H1 (cell line): ENCODE measurements at regions not wholly inside any gene's neighbourhood (a gene's known extent, or its start where the extent isn't known, plus 50 kb on each side); places are given as distances from the start of the nearest gene placed in this dataset.

Source experiments
- BCL11A ChIP-seq, 2 experiments: IDR thresholded peaks; one replicate each; pipeline ENCODE4 v1.6.1; 2011; ENCODE audit warnings: low read depth in 2 of 2, low read length in 2 of 2, mild to moderate bottlenecking in 2 of 2
- CTBP2 ChIP-seq: IDR thresholded peaks from 2 replicates; pipeline ENCODE4 v1.7.0; 2011; ENCODE audit warnings: borderline replicate concordance, mild to moderate bottlenecking, moderate library complexity, mixed read lengths, low read length; ENCODE audit not compliant: insufficient read depth, insufficient read length
- KDM4A ChIP-seq: IDR thresholded peaks from one replicate; pipeline ENCODE4 v1.7.1; 2012; ENCODE audit warnings: low read depth, mild to moderate bottlenecking, moderate library complexity, low read length, inconsistent platforms; ENCODE audit not compliant: severe bottlenecking
- TF ChIP-seq, protein P1 (sequence below), 3 experiments: IDR thresholded peaks; 1 replicate in 2 of 3; 2 replicates in 1 of 3; pipeline versions ENCODE4 v1.5.1 to v1.6.1; 2011; ENCODE audit warnings: low read length in 3 of 3, mild to moderate bottlenecking in 3 of 3, inconsistent platforms in 2 of 3, low read depth in 1 of 3, moderate library complexity in 1 of 3; ENCODE audit not compliant: insufficient read depth in 1 of 3; ENCODE audit errors: control extremely low read depth in 1 of 3

DNA sequence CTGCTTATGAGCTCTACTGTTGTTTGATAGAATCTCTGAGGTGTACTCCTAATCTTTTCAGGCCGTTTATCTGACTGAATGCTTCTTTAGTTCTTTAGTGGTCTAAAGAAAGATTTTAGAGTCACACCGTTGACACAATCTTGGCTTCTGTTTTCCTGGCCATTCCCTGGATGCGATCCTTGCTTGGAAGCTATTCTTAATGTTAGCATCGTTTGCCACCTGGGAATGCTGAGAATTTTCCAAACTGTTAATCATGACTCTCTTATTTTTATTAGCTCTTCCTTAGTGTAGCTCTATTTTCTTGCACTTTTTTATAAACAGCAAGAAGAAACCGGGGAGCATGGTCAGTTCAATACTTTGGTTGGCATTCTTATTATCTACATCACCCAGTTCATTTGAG is 281.0 kb upstream of the PCDH20 start (continued):
- TF ChIP-seq, protein P1, sequence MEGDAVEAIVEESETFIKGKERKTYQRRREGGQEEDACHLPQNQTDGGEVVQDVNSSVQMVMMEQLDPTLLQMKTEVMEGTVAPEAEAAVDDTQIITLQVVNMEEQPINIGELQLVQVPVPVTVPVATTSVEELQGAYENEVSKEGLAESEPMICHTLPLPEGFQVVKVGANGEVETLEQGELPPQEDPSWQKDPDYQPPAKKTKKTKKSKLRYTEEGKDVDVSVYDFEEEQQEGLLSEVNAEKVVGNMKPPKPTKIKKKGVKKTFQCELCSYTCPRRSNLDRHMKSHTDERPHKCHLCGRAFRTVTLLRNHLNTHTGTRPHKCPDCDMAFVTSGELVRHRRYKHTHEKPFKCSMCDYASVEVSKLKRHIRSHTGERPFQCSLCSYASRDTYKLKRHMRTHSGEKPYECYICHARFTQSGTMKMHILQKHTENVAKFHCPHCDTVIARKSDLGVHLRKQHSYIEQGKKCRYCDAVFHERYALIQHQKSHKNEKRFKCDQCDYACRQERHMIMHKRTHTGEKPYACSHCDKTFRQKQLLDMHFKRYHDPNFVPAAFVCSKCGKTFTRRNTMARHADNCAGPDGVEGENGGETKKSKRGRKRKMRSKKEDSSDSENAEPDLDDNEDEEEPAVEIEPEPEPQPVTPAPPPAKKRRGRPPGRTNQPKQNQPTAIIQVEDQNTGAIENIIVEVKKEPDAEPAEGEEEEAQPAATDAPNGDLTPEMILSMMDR (IDR thresholded peaks at IDR 0.05; ENCODE audit: control extremely low read depth in 1 of 3, insufficient read depth in 1 of 3, low read depth in 1 of 3, low read length in 3 of 3): no peak
- TF ChIP-seq CTBP2: no peak
- TF ChIP-seq KDM4A: no peak
- no peak for TF ChIP-seq BCL11A (IDR thresholded peaks at IDR 0.05; ENCODE audit: low read depth in 2 of 2, low read length in 2 of 2)
